Subcutaneous abdominal adipose tissue (tissue), 5 donors: ENCODE measurements at regions not wholly inside any gene's neighbourhood (a gene's known extent, or its start where the extent isn't known, plus 50 kb on each side); places are given as distances from the start of the nearest gene placed in this dataset.

ENCODE experiments used
- H3K27ac ChIP-seq: one replicate; pipeline ENCODE4 v1.7.0; 2013; ENCODE audit warnings: low read depth, mild to moderate bottlenecking, inconsistent platforms, low read length, moderate library complexity
- H3K27me3 ChIP-seq, 5 donors: one replicate each; pipeline ENCODE4 v1.7.0; 2013; ENCODE audit warnings: low read length in 5 of 5, inconsistent platforms in 1 of 5; ENCODE audit not compliant: control insufficient read depth in 5 of 5, insufficient read depth in 4 of 5
- H3K36me3 ChIP-seq, 5 donors: one replicate each; pipeline ENCODE4 v1.7.0; 2013; ENCODE audit warnings: low read length in 5 of 5; ENCODE audit not compliant: control insufficient read depth in 5 of 5, insufficient read depth in 5 of 5
- H3K4me1 ChIP-seq, 5 donors: one replicate each; pipeline ENCODE4 v1.7.0; 2013; ENCODE audit warnings: low read length in 5 of 5, mild to moderate bottlenecking in 3 of 5, moderate library complexity in 1 of 5; ENCODE audit not compliant: control insufficient read depth in 5 of 5, insufficient read depth in 5 of 5
- H3K4me3 ChIP-seq, 5 donors: one replicate each; pipeline ENCODE4 v1.7.0; 2013; ENCODE audit warnings: low read length in 5 of 5, low read depth in 1 of 5
- H3K9ac ChIP-seq, 5 donors: one replicate each; pipeline ENCODE4 v1.7.0; 2013; ENCODE audit warnings: low read length in 5 of 5, mild to moderate bottlenecking in 4 of 5, moderate library complexity in 3 of 5
- H3K9me3 ChIP-seq, 5 donors: one replicate each; pipeline ENCODE4 v1.7.0; 2013; ENCODE audit warnings: low read length in 5 of 5; ENCODE audit not compliant: control insufficient read depth in 5 of 5
- donor health status: healthy.
- donor health status: healthy.
- donor health status: healthy.
- donor health status: healthy.
- donor health status: healthy.

DNA sequence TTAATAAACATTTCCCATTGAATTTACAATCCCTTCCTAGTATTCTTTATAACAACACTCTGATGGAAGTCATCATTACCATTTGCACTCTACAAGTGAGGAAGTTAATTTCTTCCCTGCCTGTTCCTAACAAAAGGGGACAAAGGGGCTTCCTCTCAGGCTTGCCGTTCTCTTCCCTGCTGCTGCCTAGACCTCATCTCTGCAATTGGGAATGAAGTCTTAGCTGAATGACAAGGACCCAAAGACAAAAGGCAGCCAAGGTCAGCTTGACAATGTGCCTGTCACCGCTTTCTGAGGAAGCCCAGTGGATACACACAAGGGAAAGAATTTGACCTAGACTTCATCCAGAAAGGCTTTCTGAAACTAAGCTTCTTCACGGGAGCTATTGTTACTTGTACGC, 416.4 kb downstream of the CMPK2 start:
- no peak overlapping the region for H3K9ac ChIP-seq
- no peaks in the 10 kb centered on the region for H3K9me3 ChIP-seq
- H3K4me1 ChIP-seq = peaks cover 0 to 2% (median 0%) of the 10 kb centered on the region in 5 donors
- no peaks in the 10 kb centered on the region for H3K36me3 ChIP-seq
- H3K27ac ChIP-seq = no peak overlapping the region
- no peak overlapping the region for H3K4me3 ChIP-seq
- no peaks in the 10 kb centered on the region for H3K27me3 ChIP-seq

DNA sequence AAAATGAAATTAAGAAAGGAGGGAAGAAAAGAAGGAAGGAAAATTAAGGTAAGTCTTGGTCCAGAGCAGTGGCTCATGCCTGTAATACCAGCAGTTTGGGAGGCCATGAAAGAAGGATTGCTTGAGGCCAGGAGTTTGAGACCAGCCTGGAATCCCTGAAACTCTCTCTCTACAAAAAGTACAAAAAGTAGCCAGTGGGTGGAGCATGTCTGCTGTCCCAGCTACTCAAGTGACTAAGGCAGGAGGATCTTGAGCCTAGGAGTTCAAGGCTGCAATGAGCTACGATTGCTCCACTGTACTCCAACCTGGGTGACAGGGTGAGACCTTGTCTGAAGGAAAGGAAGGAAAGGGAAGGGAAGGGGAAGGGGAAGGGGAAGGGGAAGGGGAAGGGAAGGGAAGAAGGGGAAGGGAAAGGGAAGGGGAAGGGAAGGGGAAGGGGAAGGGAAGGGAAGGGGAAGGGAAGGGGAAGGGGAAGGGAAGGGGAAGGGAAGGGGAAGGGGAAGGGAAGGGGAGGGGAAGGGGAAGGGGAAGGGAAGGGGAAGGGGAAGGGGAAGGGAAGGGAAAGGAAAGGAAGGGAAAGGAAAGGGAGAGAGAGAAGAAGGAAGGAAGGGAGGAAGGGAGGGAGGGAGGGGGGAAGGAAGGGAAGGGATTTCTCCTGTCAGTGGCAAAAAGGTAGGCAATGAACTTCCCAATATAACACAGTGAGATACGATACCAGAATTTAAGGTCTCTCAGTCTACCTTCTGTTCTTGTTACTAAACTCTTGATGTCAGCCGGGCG, 412.8 kb downstream of the CMPK2 start:
- H3K27me3 ChIP-seq = no peaks in the 10 kb centered on the region
- peaks cover 0 to 4% (median 0%) of the 10 kb centered on the region in 5 donors for H3K9me3 ChIP-seq
- H3K4me3 ChIP-seq = no peak overlapping the region
- H3K27ac ChIP-seq = no peak overlapping the region
- no peaks in the 10 kb centered on the region for H3K36me3 ChIP-seq
- peaks cover 0 to 2% (median 0%) of the 10 kb centered on the region in 5 donors for H3K4me1 ChIP-seq
- no peak overlapping the region for H3K9ac ChIP-seq

DNA sequence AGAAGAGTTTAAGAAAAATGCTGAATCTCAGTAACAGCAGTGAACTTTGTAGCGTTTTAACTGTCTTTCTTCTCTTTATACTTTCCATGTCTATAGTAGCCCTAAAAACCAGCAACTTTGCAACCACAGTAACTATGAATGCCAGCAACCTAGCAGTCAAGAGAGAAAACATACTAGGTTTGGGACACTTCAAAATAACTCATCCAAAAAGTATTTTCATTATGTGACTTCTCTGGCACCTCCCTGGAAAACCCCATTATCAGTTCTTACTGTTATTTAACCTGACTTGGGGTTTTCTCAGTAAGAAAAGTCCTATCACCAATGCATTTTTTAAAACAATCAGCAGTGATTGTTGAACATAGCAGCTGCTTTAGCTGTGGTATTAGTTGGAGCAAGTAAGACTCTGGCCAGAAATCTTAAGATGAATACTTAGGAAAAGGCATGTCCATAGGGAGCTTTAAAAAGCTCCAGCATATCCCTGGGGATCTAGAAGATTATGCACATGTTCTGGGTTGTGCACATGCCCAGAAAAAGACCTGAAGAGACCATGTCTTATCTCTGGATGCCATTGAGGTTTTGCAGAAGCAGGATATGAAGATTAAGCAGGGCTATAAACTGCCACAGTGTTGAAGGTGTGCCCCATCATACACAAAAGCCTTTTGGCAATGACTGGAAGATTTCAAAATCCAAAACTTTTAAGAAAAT, 411.3 kb downstream of the CMPK2 start:
- Histone ChIP-seq H3K27ac (no peak overlapping the region), H3K4me1 (peaks cover 0 to 2% (median 0%) of the 10 kb centered on the region in 5 donors), H3K9me3 (peaks cover 0 to 4% (median 0%) of the 10 kb centered on the region in 5 donors), H3K36me3 (no peaks in the 10 kb centered on the region), H3K4me3 (no peak overlapping the region), H3K9ac (no peak overlapping the region), H3K27me3 (no peaks in the 10 kb centered on the region)

DNA sequence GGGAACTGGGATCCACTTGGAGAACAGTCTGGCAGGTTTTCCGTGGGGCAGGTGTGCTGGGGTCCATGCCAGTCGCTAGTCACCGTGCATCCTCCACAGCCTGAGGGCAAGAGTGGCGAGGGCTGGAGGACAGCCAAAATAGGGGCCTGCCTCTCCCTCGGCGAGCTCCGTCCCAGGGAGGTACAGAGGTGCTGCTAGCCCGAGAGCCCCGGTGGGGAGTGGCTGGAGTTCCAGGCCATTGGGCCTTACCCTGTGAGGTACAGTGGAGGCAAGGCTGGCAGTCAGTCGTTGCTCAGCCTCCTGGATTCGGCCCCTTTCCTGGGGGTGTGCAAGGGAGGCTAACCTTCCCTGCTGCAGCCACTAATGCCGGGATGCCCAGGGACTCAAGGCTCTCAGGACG, 406.6 kb downstream of the CMPK2 start:
- Histone ChIP-seq H3K27ac (no peak overlapping the region), H3K36me3 (no peaks in the 10 kb centered on the region), H3K9ac (no peak overlapping the region), H3K27me3 (no peaks in the 10 kb centered on the region), H3K4me3 (no peak overlapping the region), H3K9me3 (peaks cover 0 to 4% (median 0%) of the 10 kb centered on the region in 5 donors), H3K4me1 (peaks cover 0 to 1% (median 0%) of the 10 kb centered on the region in 5 donors)

DNA sequence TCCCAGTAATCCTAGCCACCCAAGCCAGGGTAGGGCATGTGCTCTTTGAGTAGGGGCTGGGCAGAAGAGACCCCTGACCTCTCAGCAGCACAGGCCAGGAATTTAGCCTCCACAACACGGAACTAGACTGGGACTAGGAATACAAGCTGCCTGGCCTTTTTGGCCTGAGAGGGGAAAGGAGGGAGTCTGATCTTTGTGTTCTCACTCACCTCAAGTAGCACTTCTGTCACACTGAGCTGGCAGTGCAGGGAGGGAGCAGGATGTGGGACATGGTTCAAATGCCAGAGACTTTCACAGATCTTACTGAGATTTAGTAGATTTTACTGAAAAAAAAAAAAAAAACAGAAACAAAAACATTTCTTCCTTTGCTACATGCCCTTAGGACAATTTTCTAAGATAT, 395.2 kb downstream of the CMPK2 start:
- H3K4me3 ChIP-seq = no peak overlapping the region
- no peak overlapping the region for H3K27ac ChIP-seq
- no peaks in the 10 kb centered on the region for H3K4me1 ChIP-seq
- H3K36me3 ChIP-seq = no peaks in the 10 kb centered on the region
- no peak overlapping the region for H3K9ac ChIP-seq
- peaks cover 0 to 3% (median 0%) of the 10 kb centered on the region in 5 donors for H3K9me3 ChIP-seq
- no peaks in the 10 kb centered on the region for H3K27me3 ChIP-seq

DNA sequence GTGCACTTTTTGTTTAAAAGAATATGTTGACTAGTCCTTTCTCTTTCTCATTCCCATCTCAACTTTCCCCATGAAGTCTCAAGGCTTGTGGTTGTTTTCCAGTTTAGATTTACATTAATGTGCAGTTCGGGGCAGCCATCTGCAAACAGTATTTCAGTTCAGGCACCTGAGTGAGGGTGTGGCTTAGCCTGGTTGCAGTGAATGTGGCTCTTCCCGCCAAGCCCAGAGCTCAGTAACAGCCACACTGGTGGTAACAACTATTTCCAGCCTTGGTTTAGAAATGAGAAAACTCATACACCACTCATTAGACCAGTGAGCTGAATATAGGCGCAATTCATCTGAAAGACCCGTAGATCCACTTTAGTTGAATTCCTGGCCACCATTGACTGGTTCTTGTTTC, 394.3 kb downstream of the CMPK2 start:
- no peaks in the 10 kb centered on the region for H3K4me1 ChIP-seq
- H3K9me3 ChIP-seq = peaks cover 0 to 3% (median 0%) of the 10 kb centered on the region in 5 donors
- no peaks in the 10 kb centered on the region for H3K36me3 ChIP-seq
- no peak overlapping the region for H3K4me3 ChIP-seq
- peaks cover 0 to 3% (median 0%) of the 10 kb centered on the region in 5 donors for H3K27me3 ChIP-seq
- no peak overlapping the region for H3K27ac ChIP-seq
- H3K9ac ChIP-seq = no peak overlapping the region

DNA sequence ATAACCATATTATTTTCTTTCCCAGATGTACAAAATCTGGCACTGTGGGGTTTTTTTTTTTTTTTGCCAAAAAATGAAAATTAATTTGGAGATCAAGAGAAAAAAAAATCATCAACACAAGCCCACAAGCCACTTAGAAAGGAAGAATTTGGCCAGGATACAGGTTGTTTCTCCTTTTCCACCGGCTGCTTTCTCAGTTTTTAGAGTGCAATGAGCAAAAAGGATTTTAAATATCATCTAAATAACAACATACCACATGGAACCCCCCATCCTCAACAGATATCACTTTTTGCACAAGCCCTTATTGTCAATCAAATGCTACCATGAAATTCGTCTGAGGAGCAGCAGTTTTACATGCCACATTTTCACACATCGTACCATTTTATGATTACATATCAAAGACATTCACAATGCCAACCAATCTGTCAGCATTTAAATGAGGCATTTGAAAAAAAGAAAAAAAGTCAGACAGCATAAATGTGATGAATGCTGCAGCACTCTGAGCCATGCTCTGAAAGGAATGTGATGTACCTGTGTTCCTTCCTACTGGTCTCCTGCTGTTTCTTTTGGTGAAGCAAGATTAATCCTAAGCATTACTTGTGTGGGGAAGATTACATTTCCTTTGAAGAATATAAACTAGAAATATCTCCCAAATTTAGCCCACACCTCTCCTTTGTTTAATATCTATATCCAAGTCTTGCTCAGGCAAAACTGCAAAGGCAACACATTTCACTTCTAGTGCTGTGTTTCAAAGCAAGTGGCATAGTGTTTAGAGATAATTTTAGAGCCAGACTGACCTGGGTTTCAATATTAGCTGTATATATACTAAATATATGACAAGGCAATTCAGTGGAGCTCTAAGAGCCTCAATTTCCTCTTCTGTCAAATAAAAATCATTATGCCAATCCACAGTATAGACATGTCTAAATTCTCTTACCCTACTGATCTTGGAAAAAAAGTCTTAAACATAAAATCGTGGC, 391.3 kb downstream of the CMPK2 start:
- no peaks in the 10 kb centered on the region for H3K9me3 ChIP-seq
- H3K36me3 ChIP-seq = no peaks in the 10 kb centered on the region
- H3K9ac ChIP-seq = no peak overlapping the region
- H3K27me3 ChIP-seq = peaks cover 0 to 3% (median 0%) of the 10 kb centered on the region in 5 donors
- no peak overlapping the region for H3K4me3 ChIP-seq
- H3K4me1 ChIP-seq = no peaks in the 10 kb centered on the region
- no peak overlapping the region for H3K27ac ChIP-seq

DNA sequence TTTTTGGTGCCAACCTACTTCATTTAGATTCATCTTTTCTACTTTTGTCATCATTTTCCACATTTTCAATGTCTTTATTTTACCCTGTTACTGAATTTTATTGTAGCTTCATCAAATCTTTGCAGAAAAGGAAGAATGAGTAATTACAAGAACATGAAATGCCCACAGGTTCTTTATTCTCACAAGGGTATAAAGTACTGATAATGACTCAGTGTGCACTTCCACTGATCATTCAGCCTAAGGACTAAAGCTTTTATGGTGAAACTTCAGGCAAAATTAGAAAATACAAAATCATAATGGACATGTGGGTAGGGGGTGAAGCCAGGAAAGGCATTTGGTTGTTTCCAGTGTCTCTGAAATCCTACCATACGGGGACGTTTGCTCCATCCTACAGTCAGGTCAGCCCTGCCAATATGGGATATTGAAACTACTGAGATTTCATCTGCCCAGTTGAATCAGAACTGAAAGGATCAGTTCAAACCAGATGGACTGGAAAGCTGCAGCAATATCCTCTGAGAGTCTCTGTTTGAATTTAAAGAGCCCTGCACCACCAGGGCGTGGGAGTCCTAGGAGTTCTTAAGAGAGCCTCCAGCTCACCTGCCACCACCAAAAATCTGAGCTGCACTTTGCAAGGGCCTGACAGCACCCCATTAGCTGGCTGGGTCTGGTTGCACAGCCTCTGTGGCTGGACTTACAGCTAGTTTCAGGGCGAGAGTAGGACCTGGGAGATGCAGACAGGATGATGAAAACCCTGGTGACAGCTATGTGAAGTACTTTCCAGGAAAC, 390.4 kb downstream of the CMPK2 start:
- Histone ChIP-seq H3K36me3 (no peaks in the 10 kb centered on the region), H3K9ac (no peak overlapping the region), H3K27me3 (peaks cover 0 to 3% (median 0%) of the 10 kb centered on the region in 5 donors), H3K27ac (no peak overlapping the region), H3K4me1 (no peaks in the 10 kb centered on the region), H3K9me3 (no peaks in the 10 kb centered on the region), H3K4me3 (no peak overlapping the region)

DNA sequence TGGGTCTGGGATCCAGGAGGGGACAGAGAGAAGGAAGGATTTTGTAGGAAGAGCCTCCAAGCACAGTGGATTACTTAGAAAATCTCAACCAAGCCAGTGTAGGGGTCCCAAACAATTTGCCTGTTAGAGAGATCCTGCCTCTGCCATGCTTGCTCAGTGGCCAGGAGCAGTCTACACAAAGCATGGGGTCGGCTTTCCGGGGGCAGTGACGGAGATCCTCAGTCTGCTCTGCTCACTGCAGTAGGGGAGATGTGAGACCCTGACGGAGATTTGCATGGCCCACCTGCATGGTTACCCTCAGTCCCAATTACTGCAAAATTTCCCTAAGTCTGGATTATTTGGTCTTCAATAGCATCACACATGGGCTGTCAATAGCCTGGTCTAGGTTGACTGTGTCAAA, 385.2 kb downstream of the CMPK2 start:
- Histone ChIP-seq H3K4me1 (no peaks in the 10 kb centered on the region), H3K36me3 (no peaks in the 10 kb centered on the region), H3K9me3 (peaks cover 0 to 2% (median 0%) of the 10 kb centered on the region in 5 donors), H3K9ac (no peak overlapping the region), H3K27me3 (peaks cover 0 to 3% (median 0%) of the 10 kb centered on the region in 5 donors), H3K4me3 (no peak overlapping the region), H3K27ac (no peak overlapping the region)
